ENCODE measurements at regions not wholly inside any gene's neighbourhood (a gene's known extent, or its start where the extent isn't known, plus 50 kb on each side); places are given as distances from the start of the nearest gene placed in this dataset.

GRCh38 chr2:164386231-164386630 is 235.1 kb downstream of the GRB14 start:
- CTCF ChIA-PET = no interaction called here
- Histone ChIP-seq H3K9ac (replicated peaks; ENCODE audit: extremely low read depth, insufficient read depth, low read length) (no peak overlapping the region), H3K9me1 (replicated peaks; ENCODE audit: control insufficient read depth, extremely low read depth, insufficient read depth, low read length) (no peaks in the 10 kb centered on the region), H3K4me3 (replicated peaks in 1 of 3; ENCODE audit: insufficient read depth in 1 of 3, low read depth in 1 of 3, low read length in 3 of 3) (no peak overlapping the region), H3K9me3 (replicated peaks; ENCODE audit: control insufficient read depth, insufficient read depth, low read length) (no peaks in the 10 kb centered on the region), H3K27ac (ENCODE audit: insufficient read depth, low read depth, low read length) (no peak overlapping the region), H3K79me2 (ENCODE audit: control insufficient read depth, insufficient read depth, low read length) (no peaks in the 10 kb centered on the region), H3K27me3 (ENCODE audit: control insufficient read depth in 2 of 2, insufficient read depth in 2 of 2, low read length in 2 of 2) (peaks cover 0 to 1% of the 10 kb centered on the region in 2 experiments), H2AFZ (ENCODE audit: low read depth, low read length) (no peak overlapping the region), H3K36me3 (ENCODE audit: control insufficient read depth in 2 of 2, extremely low read depth in 1 of 2, insufficient read depth in 2 of 2, low read length in 2 of 2) (no peaks in the 10 kb centered on the region), H4K20me1 (replicated peaks; ENCODE audit: control insufficient read depth, extremely low read depth, insufficient read depth, low read length) (no peaks in the 10 kb centered on the region), H3K4me2 (ENCODE audit: insufficient read depth, low read length) (no peak overlapping the region), H3K4me1 (ENCODE audit: control insufficient read depth, extremely low read depth, insufficient read depth, low read length) (peaks cover 12% of the 10 kb centered on the region)
- TF ChIP-seq POLR2A (IDR thresholded peaks at IDR 0.05; ENCODE audit: low read depth, low read length) (no peak), MYC (IDR thresholded peaks at IDR 0.05; ENCODE audit: low read depth, low read length) (no peak), EZH2 (IDR thresholded peaks at IDR 0.05; ENCODE audit: borderline replicate concordance, low read depth, low read length, severe bottlenecking) (no peak), GATA2 (IDR thresholded peaks at IDR 0.05; ENCODE audit: insufficient read depth, insufficient read length, low read depth, low read length) (no peak), POLR2AphosphoS5 (IDR thresholded peaks at IDR 0.05; ENCODE audit: insufficient read depth, low read depth, low read length) (no peak), JUN (IDR thresholded peaks at IDR 0.05; ENCODE audit: borderline replicate concordance, insufficient read depth, insufficient read length, low read depth) (no peak), FOS (IDR thresholded peaks at IDR 0.05; ENCODE audit: borderline replicate concordance, insufficient read depth, low read length) (no peak), MAX (IDR thresholded peaks at IDR 0.05; ENCODE audit: insufficient read depth, insufficient read length) (no peak)
- TF ChIP-seq, protein P1, sequence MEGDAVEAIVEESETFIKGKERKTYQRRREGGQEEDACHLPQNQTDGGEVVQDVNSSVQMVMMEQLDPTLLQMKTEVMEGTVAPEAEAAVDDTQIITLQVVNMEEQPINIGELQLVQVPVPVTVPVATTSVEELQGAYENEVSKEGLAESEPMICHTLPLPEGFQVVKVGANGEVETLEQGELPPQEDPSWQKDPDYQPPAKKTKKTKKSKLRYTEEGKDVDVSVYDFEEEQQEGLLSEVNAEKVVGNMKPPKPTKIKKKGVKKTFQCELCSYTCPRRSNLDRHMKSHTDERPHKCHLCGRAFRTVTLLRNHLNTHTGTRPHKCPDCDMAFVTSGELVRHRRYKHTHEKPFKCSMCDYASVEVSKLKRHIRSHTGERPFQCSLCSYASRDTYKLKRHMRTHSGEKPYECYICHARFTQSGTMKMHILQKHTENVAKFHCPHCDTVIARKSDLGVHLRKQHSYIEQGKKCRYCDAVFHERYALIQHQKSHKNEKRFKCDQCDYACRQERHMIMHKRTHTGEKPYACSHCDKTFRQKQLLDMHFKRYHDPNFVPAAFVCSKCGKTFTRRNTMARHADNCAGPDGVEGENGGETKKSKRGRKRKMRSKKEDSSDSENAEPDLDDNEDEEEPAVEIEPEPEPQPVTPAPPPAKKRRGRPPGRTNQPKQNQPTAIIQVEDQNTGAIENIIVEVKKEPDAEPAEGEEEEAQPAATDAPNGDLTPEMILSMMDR (IDR thresholded peaks at IDR 0.05; ENCODE audit: extremely low read depth in 1 of 2, insufficient read depth in 1 of 2, low read depth in 1 of 2, low read length in 2 of 2) = no peak
- FAIRE-seq = no peak
- POLR2A ChIA-PET = no interaction called here
- no TSS peak for BruUV-seq (replicated peaks)
- no peak for DNase-seq (ENCODE audit: low read depth, low spot score)
- intact Hi-C loops (cut with micrococcal nuclease) (loop anchor here (5.0 kb wide), 1 partner anchor 1229 kb away; no protein-coding TSS in a partner anchor), dilution Hi-C loops (cut with MboI; ENCODE audit: extremely low pct_ligation_motif_present, low sequenced_read_pairs) (no loop called here)

Measured in endothelial cell of umbilical vein (primary cell).